HG02852 (cell line): ENCODE measurements at regions not wholly inside any gene's neighbourhood (a gene's known extent, or its start where the extent isn't known, plus 50 kb on each side); places are given as distances from the start of the nearest gene placed in this dataset.

Experiments used
- ATAC-seq: cut with Tn5 transposase; IDR thresholded peaks from one replicate; pipeline ENCODE4 v1.9.1; 2021; ENCODE audit warnings: mild to moderate bottlenecking, moderate library complexity; ENCODE audit not compliant: unreplicated experiment

GRCh38 chr1:87669674-87670073 is 341.0 kb downstream of the LMO4 start:
- ATAC-seq, result no peak

GRCh38 chr1:87673309-87673708 is 344.6 kb downstream of the LMO4 start:
- no peak for ATAC-seq

GRCh38 chr1:87673748-87674147 is 345.1 kb downstream of the LMO4 start:
- ATAC-seq, result no peak

- no peak for ATAC-seq
These were observed 346.1 kb downstream of the LMO4 start for GRCh38 chr1:87674791-87675190.

- ATAC-seq, result no peak
These were observed 349.6 kb downstream of the LMO4 start for GRCh38 chr1:87678266-87678665.

- ATAC-seq, result no peak
These were observed 353.9 kb downstream of the LMO4 start for GRCh38 chr1:87682565-87682964.

GRCh38 chr1:87683196-87683956 is 354.7 kb downstream of the LMO4 start:
- ATAC-seq, result no peak

- no peak for ATAC-seq
These were observed 355.5 kb downstream of the LMO4 start for GRCh38 chr1:87684194-87684593.

- no peak for ATAC-seq
These were observed 356.1 kb downstream of the LMO4 start for GRCh38 chr1:87684713-87685205.

- no peak for ATAC-seq
These were observed 356.8 kb downstream of the LMO4 start for GRCh38 chr1:87685311-87686135.

GRCh38 chr1:87686136-87686495 is 357.4 kb downstream of the LMO4 start:
- no peak for ATAC-seq

- ATAC-seq, result no peak
These were observed 358.0 kb downstream of the LMO4 start for GRCh38 chr1:87686671-87687070.

- no peak for ATAC-seq
These were observed 359.5 kb downstream of the LMO4 start for GRCh38 chr1:87688136-87688535.

- ATAC-seq, result no peak
These were observed 360.8 kb downstream of the LMO4 start for GRCh38 chr1:87689487-87689886.

GRCh38 chr1:87696483-87696882 is 367.8 kb downstream of the LMO4 start:
- no peak for ATAC-seq

- no peak for ATAC-seq
These were observed 373.8 kb downstream of the LMO4 start for GRCh38 chr1:87702455-87702854.

GRCh38 chr1:87705233-87705632 is 376.6 kb downstream of the LMO4 start:
- no peak for ATAC-seq

- ATAC-seq, result no peak
These were observed 377.5 kb downstream of the LMO4 start for GRCh38 chr1:87706203-87706602.

GRCh38 chr1:87706779-87707228 is 378.1 kb downstream of the LMO4 start:
- ATAC-seq, result no peak

- no peak for ATAC-seq
These were observed 378.7 kb downstream of the LMO4 start for GRCh38 chr1:87707411-87707810.

- no peak for ATAC-seq
These were observed 383.8 kb downstream of the LMO4 start for GRCh38 chr1:87712261-87713010.
